HUES6 (cell line): ENCODE measurements at regions not wholly inside any gene's neighbourhood (a gene's known extent, or its start where the extent isn't known, plus 50 kb on each side); places are given as distances from the start of the nearest gene placed in this dataset.

Experiments
- H3K27ac ChIP-seq: 2 replicates; pipeline ENCODE4 v1.7.0; 2013; ENCODE audit warnings: low read depth, mild to moderate bottlenecking, low read length, inconsistent platforms
- H3K27me3 ChIP-seq: 2 replicates; pipeline ENCODE4 v1.6.1; 2013; ENCODE audit warnings: low read length; ENCODE audit not compliant: control insufficient read depth, insufficient read depth
- H3K36me3 ChIP-seq: 2 replicates; pipeline ENCODE4 v1.6.1; 2013; ENCODE audit warnings: low read length; ENCODE audit not compliant: control insufficient read depth, insufficient read depth
- H3K4me1 ChIP-seq: 2 replicates; pipeline ENCODE4 v1.6.1; 2013; ENCODE audit warnings: low read length; ENCODE audit not compliant: control insufficient read depth, insufficient read depth
- H3K4me3 ChIP-seq: 2 replicates; pipeline ENCODE4 v1.5.1; 2013; ENCODE audit warnings: low read depth, low read length
- H3K9ac ChIP-seq: one replicate; pipeline ENCODE4 v1.6.1; 2013; ENCODE audit warnings: mild to moderate bottlenecking, low read length
- H3K9me3 ChIP-seq: 2 replicates; pipeline ENCODE4 v1.6.1; 2013; ENCODE audit warnings: low read depth, low read length; ENCODE audit not compliant: control insufficient read depth, insufficient read depth

DNA sequence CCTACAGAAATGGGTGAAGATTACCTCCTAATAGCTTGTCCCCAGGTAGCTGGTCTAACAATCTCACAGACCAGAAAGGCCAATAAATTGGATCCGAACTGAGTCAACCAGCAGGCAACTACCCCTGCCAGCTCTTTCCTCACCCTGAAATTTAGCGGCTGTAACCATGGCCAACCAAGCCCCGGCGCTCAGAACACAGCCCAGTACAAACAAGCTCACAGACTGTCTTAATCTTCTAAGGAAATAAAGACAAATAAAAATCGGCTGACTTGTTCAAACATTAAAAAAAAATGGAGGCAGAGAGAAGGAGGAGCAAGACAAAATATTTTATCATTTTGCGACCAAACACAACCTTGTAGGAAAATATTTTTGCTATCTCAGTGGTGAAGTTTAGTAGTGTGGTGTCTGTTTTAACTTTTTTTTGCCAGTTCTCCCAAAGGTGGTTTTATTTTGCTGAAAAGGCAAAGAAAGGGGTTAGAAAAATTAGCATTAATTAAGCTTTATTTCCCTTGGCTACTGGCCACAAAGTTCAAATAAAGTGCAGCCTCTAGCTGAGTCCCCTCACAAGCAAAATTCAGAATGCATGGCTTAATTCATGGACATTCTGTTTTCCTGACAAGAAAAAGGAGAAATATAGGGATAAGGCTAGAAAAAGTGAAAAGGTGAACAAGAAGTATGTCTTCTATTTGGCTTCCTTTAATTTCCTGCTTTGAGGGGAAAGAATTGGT, 313.0 kb upstream of the NPVF start:
- H3K9ac ChIP-seq: no peak overlapping the region
- no peak overlapping the region for H3K4me3 ChIP-seq
- no peaks in the 10 kb centered on the region for H3K36me3 ChIP-seq
- no peaks in the 10 kb centered on the region for H3K9me3 ChIP-seq
- no peaks in the 10 kb centered on the region; the same call in none of the 2 replicates for H3K27me3 ChIP-seq
- H3K4me1 ChIP-seq: no peaks in the 10 kb centered on the region
- no peak overlapping the region for H3K27ac ChIP-seq

DNA sequence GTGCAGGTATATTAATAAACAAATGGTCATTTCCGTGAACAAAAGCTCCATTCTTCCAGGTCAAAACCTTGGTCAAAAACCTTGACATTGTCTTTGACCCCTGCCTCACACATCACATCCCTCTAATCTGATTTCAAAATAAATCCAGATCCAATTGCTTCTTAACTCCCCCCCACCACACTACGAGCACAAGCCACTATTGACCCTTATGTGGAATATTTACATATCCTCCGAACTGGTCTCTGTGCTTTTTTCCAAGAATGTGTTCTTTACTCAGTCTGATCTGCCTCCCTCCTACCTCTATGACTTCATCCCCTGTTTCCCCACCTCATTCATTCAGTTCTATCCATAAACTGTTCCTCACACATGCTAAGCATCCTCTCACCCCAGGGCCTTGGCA, 313.6 kb upstream of the NPVF start:
- Histone ChIP-seq H3K9me3 (no peaks in the 10 kb centered on the region), H3K27ac (no peak overlapping the region), H3K9ac (no peak overlapping the region), H3K4me3 (no peak overlapping the region), H3K27me3 (no peaks in the 10 kb centered on the region; the same call in none of the 2 replicates), H3K4me1 (no peaks in the 10 kb centered on the region), H3K36me3 (no peaks in the 10 kb centered on the region)

DNA sequence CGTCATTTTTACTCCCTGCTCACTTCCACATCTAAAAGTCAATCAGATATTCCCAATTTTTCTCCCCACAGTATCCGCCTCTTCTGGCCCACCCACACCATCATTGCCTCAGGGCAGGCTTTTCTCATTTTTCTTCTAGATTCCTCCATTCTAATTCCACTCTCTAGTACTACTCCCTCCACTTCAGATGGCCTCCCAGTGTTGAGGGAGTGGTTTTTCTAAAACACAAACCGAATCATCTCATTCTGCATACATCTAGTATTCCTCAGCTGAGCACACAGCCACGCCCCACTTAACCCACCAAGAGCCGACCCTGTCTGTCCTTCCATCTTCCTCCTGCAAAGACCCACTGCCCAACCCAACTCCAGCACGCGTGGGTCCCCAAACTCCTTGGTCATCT, 314.9 kb upstream of the NPVF start:
- no peaks in the 10 kb centered on the region; the same call in none of the 2 replicates for H3K27me3 ChIP-seq
- H3K4me3 ChIP-seq: no peak overlapping the region
- H3K4me1 ChIP-seq: no peaks in the 10 kb centered on the region
- no peaks in the 10 kb centered on the region for H3K9me3 ChIP-seq
- no peak overlapping the region for H3K9ac ChIP-seq
- no peaks in the 10 kb centered on the region for H3K36me3 ChIP-seq
- no peak overlapping the region for H3K27ac ChIP-seq

DNA sequence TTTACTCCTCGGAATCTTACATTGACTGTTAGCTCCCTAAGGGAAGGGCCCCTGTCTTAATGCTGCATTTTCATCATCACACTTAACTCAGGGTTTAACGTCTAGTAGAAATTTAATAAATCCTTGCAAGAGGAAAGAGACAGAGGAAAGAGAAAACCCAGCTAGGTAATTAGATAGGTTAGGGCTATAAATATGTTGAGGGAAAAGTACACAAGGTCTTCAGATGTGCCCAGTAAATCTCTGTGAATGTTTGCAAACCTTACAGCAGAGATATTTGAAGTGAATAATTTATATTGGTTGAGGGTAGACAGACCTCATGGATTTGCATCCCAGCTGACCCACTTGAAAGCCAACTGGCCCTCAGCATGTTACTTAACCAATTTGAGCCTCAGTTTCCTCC, 315.5 kb upstream of the NPVF start:
- H3K27me3 ChIP-seq: no peaks in the 10 kb centered on the region; the same call in none of the 2 replicates
- H3K9me3 ChIP-seq: no peaks in the 10 kb centered on the region
- H3K36me3 ChIP-seq: no peaks in the 10 kb centered on the region
- H3K4me1 ChIP-seq: no peaks in the 10 kb centered on the region
- H3K4me3 ChIP-seq: no peak overlapping the region
- no peak overlapping the region for H3K27ac ChIP-seq
- H3K9ac ChIP-seq: no peak overlapping the region

DNA sequence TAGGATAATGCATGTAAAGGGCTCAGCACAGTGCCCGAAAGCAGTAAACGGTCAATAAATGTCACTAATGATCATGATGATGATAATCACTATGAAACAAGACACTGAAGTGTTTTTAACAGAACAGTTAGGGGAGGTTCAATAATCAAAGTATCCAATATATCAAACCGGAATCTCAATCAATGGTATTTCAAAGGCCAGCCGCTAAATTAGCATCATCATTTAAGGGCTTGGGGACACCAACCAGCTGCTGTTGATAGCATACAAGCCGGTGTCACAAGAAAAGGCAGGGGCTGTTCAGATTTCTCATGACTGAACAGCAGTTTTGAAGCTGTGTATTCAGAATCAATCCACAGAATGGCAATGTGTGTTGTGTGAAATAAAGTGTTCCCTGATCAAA, 316.0 kb upstream of the NPVF start:
- Histone ChIP-seq H3K4me3 (no peak overlapping the region), H3K4me1 (no peaks in the 10 kb centered on the region), H3K27me3 (no peaks in the 10 kb centered on the region; the same call in none of the 2 replicates), H3K27ac (no peak overlapping the region), H3K9me3 (no peaks in the 10 kb centered on the region), H3K36me3 (no peaks in the 10 kb centered on the region), H3K9ac (no peak overlapping the region)

DNA sequence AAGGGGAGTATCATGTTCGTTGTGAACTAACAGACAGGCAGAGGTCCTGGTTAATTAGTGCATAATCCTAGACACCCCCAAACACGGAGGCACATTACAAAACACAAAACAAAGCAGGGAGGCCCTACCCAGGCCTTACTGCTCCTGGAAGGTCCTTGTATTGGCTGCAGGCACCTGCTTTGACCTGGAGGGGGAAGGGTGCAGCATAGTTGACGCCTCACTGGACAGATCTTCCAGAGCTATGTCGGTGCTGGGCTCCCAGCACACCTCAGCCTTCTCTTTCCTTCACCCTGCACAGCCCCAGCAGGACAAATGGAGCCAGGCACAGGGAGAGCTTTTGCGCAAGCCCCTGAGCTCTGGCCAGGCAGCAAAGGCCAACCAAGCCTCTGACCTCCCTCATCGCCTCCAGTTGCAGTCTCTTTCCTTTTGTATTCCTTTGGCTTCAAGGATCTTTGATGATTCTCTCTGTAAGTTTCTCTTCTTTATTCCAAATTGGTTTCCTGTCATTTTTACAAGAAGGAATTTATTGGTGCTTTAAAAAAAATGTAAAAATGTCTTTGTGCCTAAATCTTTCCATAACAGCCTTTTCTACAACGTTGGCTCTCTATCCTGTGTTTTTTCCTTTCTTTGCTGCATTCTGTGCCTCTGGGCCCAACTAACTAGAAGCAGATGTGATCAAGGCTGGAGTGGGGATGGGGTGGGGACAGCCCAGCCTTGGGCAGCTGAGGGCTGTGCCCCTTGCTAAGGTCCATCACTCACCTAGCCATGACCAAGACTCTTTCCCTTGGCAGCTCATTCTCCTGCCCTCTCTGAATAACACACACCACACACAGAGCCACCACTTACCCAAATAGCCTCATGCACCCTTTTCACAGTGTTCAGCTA, 317.1 kb upstream of the NPVF start:
- H3K27me3 ChIP-seq: no peaks in the 10 kb centered on the region; the same call in none of the 2 replicates
- H3K4me3 ChIP-seq: no peak overlapping the region

DNA sequence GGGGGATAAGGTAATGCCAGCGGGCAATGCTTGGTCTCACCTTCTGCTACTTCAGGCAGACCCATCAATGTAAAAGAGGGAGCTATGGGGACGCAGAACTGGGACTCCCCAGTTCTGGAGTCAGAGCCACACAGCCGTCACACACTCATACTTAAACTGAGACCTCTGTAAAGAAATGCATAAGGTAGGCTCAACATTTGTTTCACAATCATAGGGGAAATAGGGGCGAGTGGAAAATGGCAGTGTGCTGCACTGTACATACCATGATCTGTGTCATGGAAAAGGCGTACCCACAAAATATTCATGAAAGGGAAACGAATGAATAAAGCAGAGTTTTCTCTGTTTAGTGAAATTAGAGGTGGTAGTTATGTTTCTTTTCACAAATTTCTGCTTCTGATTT, 318.0 kb upstream of the NPVF start:
- H3K36me3 ChIP-seq: no peaks in the 10 kb centered on the region
- no peak overlapping the region for H3K27ac ChIP-seq
- H3K27me3 ChIP-seq: no peaks in the 10 kb centered on the region; the same call in none of the 2 replicates
- H3K4me3 ChIP-seq: no peak overlapping the region
- no peaks in the 10 kb centered on the region for H3K4me1 ChIP-seq
- H3K9ac ChIP-seq: no peak overlapping the region
- no peaks in the 10 kb centered on the region for H3K9me3 ChIP-seq

More for the DNA sequence above, 317.1 kb upstream of the NPVF start:
- Histone ChIP-seq H3K27ac (no peak overlapping the region), H3K9ac (no peak overlapping the region), H3K9me3 (no peaks in the 10 kb centered on the region), H3K36me3 (no peaks in the 10 kb centered on the region), H3K4me1 (no peaks in the 10 kb centered on the region)

DNA sequence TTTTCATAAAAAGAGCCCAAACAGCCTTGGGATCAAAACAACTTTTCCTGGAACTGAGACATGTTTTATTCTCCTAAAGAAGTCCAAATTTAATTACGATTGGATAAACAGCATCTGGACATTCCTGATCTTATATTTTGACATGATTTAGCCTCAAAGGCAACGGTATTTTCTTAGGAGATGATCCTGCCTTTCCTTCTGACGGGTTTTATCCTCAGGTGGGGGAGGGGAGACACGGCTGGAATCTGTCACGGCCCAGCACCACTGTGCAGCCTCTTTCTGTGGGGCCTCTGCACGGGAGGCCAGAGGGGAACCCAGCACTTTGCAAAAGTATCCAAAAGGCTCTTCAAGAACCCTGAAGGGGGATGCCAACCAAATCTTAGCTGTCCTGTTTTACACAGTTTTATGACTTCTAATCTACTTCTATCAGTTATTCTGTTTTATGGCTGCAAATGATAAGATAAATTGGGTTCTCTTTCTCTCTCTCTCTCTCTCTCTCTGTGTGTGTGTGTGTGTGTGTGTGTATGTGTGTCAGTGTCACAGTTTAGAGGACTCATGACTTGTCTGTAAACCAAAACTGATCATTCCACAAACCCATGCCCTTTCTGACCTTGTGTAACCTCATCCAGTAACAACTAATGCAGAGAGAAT, 321.1 kb upstream of the NPVF start:
- H3K36me3 ChIP-seq: no peaks in the 10 kb centered on the region
- H3K27ac ChIP-seq: no peak overlapping the region
- H3K9me3 ChIP-seq: no peaks in the 10 kb centered on the region
- H3K27me3 ChIP-seq: no peaks in the 10 kb centered on the region
- 0 out of 2 replicates have a peak, but pooled peaks cover 4% of the 10 kb centered on the region for H3K4me1 ChIP-seq
- H3K9ac ChIP-seq: no peak overlapping the region
- H3K4me3 ChIP-seq: no peak overlapping the region

DNA sequence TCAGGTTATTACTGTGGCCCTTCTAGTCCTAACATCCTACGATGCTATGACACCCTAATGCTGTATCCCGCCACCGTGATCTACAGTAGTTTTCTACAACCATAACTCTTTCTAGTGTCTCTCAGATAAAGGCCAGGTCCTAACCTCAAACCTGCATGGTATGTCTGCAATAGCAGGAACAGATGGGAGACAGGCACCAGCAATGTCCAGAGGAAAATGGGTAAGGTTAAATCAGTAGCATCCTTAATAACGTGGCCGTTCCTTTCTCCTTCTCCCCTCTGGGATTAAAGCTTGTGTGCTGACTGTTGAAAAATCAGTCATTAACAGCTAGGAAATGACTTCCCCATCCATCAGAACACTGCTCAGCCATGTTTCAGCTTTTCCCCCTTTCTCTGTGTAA, 321.9 kb upstream of the NPVF start:
- Histone ChIP-seq H3K36me3 (no peaks in the 10 kb centered on the region), H3K27me3 (no peaks in the 10 kb centered on the region), H3K4me1 (0 out of 2 replicates have a peak, but pooled peaks cover 4% of the 10 kb centered on the region), H3K4me3 (no peak overlapping the region), H3K9me3 (no peaks in the 10 kb centered on the region), H3K9ac (no peak overlapping the region), H3K27ac (no peak overlapping the region)

DNA sequence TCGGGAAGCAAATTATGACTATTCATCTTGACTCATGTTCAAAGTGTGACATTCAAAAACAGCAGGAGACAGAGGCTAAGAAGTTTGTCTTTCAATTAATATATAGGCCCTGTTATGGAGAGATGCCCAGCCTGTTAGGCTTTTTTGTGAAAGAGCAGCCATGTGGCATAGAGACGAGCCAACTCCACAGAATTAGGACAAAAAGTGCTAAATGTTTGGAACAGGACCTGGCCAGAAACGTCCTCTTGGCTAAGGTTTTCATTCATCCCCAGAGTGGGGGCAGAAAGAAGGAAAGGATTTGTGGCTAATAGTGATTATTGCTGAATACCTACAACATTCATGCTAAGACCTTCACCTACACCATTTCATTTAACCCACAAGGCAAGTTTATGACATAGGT, 324.7 kb upstream of the NPVF start:
- Histone ChIP-seq H3K27me3 (no peaks in the 10 kb centered on the region), H3K36me3 (no peaks in the 10 kb centered on the region), H3K9ac (no peak overlapping the region), H3K4me1 (0 out of 2 replicates have a peak, but pooled peaks cover 4% of the 10 kb centered on the region), H3K4me3 (no peak overlapping the region), H3K9me3 (no peaks in the 10 kb centered on the region), H3K27ac (no peak overlapping the region)
